ENCODE measurements at regions not wholly inside any gene's neighbourhood (a gene's known extent, or its start where the extent isn't known, plus 50 kb on each side); places are given as distances from the start of the nearest gene placed in this dataset.

GRCh38 chr10:111852801-111853200 is 330.8 kb downstream of the GPAM start:
- TF ChIP-seq CTCF (IDR thresholded peaks at IDR 0.05) (no peak), EZH2 (IDR thresholded peaks at IDR 0.05; ENCODE audit: borderline replicate concordance, insufficient read depth, low read depth, low read length, poor library complexity, severe bottlenecking) (no peak)
